GM18511 (cell line): ENCODE measurements at regions not wholly inside any gene's neighbourhood (a gene's known extent, or its start where the extent isn't known, plus 50 kb on each side); places are given as distances from the start of the nearest gene placed in this dataset.
"Not testable (repeated sequence)": the region's sequence is repeated elsewhere in the genome, so short reads cannot be mapped to it uniquely, and the experiment has no call there.

Experiments used
- ATAC-seq: cut with Tn5 transposase; IDR thresholded peaks from one replicate; pipeline ENCODE4 v1.9.1; 2021; ENCODE audit warnings: mild to moderate bottlenecking, moderate library complexity; ENCODE audit not compliant: unreplicated experiment

DNA sequence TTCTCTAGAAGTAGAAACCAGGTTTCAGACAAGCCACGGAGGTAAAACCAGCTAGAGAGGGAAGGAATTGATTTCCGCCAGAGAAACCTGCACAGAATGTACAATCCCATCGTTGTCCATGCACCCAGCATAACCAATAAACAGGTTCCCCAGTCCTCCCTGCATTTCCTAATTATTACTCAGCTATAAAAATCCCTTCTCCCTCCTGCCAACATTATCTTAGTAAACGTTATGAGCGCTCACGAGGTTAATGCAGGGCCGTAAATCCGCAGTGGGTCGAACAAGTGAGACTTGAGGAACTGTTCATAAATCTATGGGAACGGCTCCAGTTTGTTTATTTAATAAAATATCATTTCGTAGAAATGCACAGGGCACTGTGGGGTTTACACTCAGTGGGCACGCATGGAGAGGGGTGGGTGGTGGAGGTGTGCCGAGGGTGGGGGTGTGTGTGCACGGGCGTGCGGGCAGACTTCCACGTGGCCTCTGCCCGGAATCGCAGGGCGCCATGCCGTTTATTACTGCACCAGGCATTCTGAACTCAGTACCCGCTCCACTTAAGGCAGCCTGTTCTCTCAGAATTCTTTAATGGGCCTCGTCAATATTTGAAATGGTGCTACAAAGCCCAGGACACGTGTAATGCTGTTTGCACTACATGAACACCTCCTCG lies 257.3 kb downstream of the MIAT start:
- ATAC-seq, result no peak

DNA sequence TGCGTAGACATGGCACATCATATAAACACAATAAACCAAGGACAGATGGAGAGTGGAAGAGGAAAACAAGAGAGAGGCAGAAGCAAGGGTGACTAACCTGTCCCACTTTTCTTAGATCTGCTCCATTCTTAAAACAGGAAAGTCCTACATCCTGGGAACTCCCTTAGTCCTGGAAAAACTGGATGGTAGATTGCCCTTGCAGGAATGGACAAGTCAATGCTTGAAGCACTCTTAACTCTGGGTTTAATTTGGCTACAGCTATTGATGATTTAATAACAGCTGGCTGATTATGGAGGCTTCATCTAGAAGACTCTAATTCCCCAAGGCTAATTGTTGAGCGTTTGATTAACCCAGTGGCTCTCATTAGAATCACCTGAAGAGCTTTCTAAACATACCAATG lies 258.8 kb downstream of the MIAT start:
- no peak for ATAC-seq

DNA sequence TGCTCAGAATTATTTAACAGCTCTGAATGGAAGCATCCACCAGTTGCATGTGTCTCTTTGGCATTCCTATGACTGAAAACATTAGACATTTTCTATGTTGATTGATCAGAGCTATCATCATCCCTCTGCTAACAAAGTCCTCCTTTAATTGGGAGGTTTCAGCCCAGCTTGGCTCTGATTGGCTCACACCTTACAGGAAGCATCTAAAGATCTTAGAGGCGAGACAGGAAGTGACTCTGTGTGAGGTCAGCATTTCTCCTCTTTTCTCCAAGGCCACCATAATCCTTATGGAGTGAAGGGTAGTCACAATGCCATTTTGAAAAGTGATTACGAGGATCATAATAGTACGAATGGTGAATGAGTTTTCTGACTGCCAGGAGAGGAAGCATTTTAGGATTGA lies 260.8 kb downstream of the MIAT start:
- no peak for ATAC-seq

GRCh38 chr22:26921726-26922125 lies 264.3 kb downstream of the MIAT start:
- no peak for ATAC-seq

GRCh38 chr22:26922806-26923205 lies 265.4 kb downstream of the MIAT start:
- no peak for ATAC-seq

- no peak for ATAC-seq
Measured at GRCh38 chr22:26923531-26923930, 266.1 kb downstream of the MIAT start.

- no peak for ATAC-seq
Measured at GRCh38 chr22:26927821-26928220, 270.4 kb downstream of the MIAT start.

- ATAC-seq, result no peak
Measured at GRCh38 chr22:26931471-26931870, 274.1 kb downstream of the MIAT start.

DNA sequence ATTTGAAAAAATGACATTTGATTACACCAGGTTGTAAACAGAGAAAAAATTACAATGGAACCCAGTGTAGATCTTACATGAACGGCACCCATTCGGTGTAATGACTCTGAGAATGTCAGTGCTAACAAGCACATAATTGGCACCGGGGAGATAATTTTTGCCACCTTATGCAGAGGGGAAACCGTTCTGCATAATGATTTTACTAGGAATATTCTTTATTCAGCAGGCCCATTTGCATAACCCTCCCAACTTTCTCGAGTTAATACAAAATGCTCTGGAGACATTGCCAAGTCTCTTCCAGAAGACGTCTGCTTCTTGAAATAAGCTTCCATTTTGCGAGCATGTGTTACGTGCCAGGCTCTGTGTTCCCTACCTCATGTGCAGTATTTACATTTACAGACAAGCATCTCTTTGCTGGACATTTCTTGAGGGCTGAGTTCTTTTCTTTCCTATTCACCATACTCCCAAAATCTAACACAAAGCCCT lies 275.8 kb downstream of the MIAT start:
- no peak for ATAC-seq

GRCh38 chr22:26937213-26937612 lies 279.8 kb downstream of the MIAT start:
- ATAC-seq, result no peak

- no peak for ATAC-seq
Measured at GRCh38 chr22:26939466-26939865, 282.1 kb downstream of the MIAT start.

- ATAC-seq, result no peak
Measured at GRCh38 chr22:26941896-26942636, 284.7 kb downstream of the MIAT start.

GRCh38 chr22:26942637-26942957 lies 285.2 kb downstream of the MIAT start:
- ATAC-seq, result no peak

DNA sequence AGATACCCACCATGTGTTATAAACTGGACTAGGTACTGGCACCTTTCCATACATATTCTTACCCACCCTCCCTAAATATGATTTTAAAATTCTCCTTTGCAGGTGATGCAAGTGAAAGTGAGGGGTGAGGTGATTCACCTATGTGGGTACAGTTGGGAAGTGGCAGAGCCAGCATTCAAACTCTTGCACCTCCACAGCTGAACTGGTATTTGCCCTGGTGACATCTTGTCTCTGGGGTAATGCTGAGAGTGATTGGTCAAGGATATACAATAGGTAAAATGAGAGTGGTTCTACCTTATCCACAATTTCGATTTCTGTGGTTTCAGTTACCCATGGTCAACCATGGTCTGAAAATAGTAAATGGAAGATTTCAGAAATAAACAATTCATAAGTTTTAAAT lies 288.2 kb downstream of the MIAT start:
- no peak for ATAC-seq

- no peak for ATAC-seq
Measured at GRCh38 chr22:26949193-26949592, 291.8 kb downstream of the MIAT start.

- ATAC-seq, result not testable (repeated sequence)
Measured at GRCh38 chr22:26951139-26951538, 293.8 kb downstream of the MIAT start.

- no peak for ATAC-seq
Measured at GRCh38 chr22:26952004-26952403, 294.6 kb downstream of the MIAT start.

GRCh38 chr22:26952451-26953011 lies 295.1 kb downstream of the MIAT start:
- no peak for ATAC-seq

DNA sequence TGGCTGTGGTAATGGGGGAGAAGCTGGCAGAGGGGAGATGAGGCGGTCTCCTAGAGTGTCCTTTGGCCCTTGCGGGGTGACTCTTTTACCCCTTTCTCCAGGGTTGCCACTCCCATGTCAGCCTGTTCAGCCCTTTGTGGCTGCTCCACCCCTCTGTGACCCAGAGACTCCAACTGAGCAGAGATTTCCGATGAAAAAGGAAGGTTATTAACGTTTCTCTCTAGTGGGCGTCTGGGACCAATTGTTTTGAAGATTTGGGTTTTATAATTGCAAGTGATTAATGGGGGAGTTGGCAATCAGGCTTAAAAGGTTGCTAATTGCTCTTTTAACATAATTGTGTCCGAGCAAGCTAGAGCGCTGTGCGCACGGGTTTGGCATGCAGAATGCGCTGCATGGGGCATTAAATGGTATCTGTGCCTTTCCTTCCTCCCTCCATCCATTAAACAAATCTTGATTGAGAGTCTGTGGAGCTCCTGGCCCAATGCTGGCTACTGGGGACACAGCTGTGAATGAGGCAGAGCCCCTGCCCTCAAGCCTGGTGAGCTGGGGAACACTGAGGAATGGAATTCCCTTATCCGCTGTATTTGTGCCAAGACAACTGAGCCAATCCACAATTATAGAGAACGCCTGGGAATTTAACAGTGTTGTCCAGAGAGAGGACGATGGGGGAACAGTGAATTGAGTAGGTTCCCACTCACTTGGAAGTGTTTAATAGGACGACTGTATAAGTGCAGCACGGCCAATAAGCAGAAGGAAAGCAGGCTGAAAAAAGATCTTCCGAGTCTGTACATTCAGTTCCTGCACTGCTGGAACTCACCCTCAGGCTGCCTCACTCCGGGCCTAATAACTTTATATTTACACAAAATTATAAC lies 295.9 kb downstream of the MIAT start:
- no peak for ATAC-seq

GRCh38 chr22:26956371-26956770 lies 299.0 kb downstream of the MIAT start:
- no peak for ATAC-seq

GRCh38 chr22:26957176-26957575 lies 299.8 kb downstream of the MIAT start:
- no peak for ATAC-seq
